CD14-positive monocyte (primary cell): ENCODE measurements at regions not wholly inside any gene's neighbourhood (a gene's known extent, or its start where the extent isn't known, plus 50 kb on each side); places are given as distances from the start of the nearest gene placed in this dataset.

Experiments used
- DNase-seq, 3 donors: peaks; one replicate each; pipeline ENCODE4 v3.0.0-alpha.2; 2011 to 2022
- H2AFZ ChIP-seq: 2 replicates; pipeline ENCODE4 v1.6.0; 2012; ENCODE audit warnings: mild to moderate bottlenecking, low read depth, low read length, inconsistent platforms; ENCODE audit not compliant: insufficient read depth, poor library complexity, severe bottlenecking
- H3K27ac ChIP-seq, 2 donors: 1 replicate in 1 of 2; 2 replicates in 1 of 2; pipeline ENCODE4 v1.5.1; 2012 to 2013; ENCODE audit warnings: low read length in 2 of 2, control low read depth in 1 of 2, inconsistent platforms in 1 of 2, low read depth in 1 of 2, mild to moderate bottlenecking in 1 of 2
- H3K27me3 ChIP-seq, 2 donors: one replicate each; pipeline versions ENCODE4 v1.6.0 to v1.6.1; 2011 to 2013; ENCODE audit warnings: low read length in 2 of 2; ENCODE audit not compliant: control insufficient read depth in 2 of 2, insufficient read depth in 2 of 2
- H3K36me3 ChIP-seq, 2 donors: replicated peaks in 1 of 2; 1 replicate in 1 of 2; 2 replicates in 1 of 2; pipeline versions ENCODE4 v1.5.1 to v1.6.1; 2012 to 2013; ENCODE audit warnings: low read length in 2 of 2, control low read depth in 1 of 2, inconsistent platforms in 1 of 2, mild to moderate bottlenecking in 1 of 2; ENCODE audit not compliant: insufficient read depth in 2 of 2, control insufficient read depth in 1 of 2
- H3K4me1 ChIP-seq, 2 donors: 1 replicate in 1 of 2; 2 replicates in 1 of 2; pipeline versions ENCODE4 v1.5.1 to v1.6.1; 2012 to 2013; ENCODE audit warnings: low read length in 2 of 2, control low read depth in 1 of 2, inconsistent platforms in 1 of 2, mild to moderate bottlenecking in 1 of 2, moderate library complexity in 1 of 2; ENCODE audit not compliant: insufficient read depth in 2 of 2, control insufficient read depth in 1 of 2
- H3K4me2 ChIP-seq: replicated peaks from 2 replicates; pipeline ENCODE3; 2012; ENCODE audit warnings: low read length, moderate library complexity, mild to moderate bottlenecking; ENCODE audit not compliant: poor library complexity, severe bottlenecking; ENCODE audit errors: extremely low read depth
- H3K4me3 ChIP-seq, 3 experiments: fragments of 200-600 bp in 1 of 3; sonication (generic) in 1 of 3; replicated peaks in 1 of 3; 1 replicate in 2 of 3; 2 replicates in 1 of 3; pipeline ENCODE4 v1.5.1; 2011 to 2013; ENCODE audit warnings: low read length in 3 of 3, mild to moderate bottlenecking in 3 of 3, control low read depth in 2 of 3, low read depth in 2 of 3, inconsistent platforms in 1 of 3, moderate library complexity in 1 of 3
- H3K79me2 ChIP-seq: 2 replicates; pipeline ENCODE4 v1.6.0; 2012; ENCODE audit warnings: mild to moderate bottlenecking, control low read depth, inconsistent platforms, low read length, moderate library complexity; ENCODE audit not compliant: insufficient read depth
- H3K9ac ChIP-seq: 2 replicates; pipeline ENCODE4 v1.6.0; 2017; ENCODE audit warnings: low read length, mild to moderate bottlenecking; ENCODE audit not compliant: insufficient read depth, poor library complexity, severe bottlenecking
- H3K9me3 ChIP-seq, 2 donors: replicated peaks in 1 of 2; 1 replicate in 1 of 2; 2 replicates in 1 of 2; pipeline versions ENCODE4 v1.5.1 to v1.6.1; 2012 to 2013; ENCODE audit warnings: low read length in 2 of 2, control low read depth in 1 of 2; ENCODE audit not compliant: control insufficient read depth in 1 of 2, insufficient read depth in 1 of 2
- H4K20me1 ChIP-seq: 2 replicates; pipeline ENCODE4 v1.6.0; 2012; ENCODE audit warnings: mild to moderate bottlenecking, low read length, control low read depth, moderate library complexity; ENCODE audit not compliant: insufficient read depth
- H3K27ac Mint-ChIP-seq, 7 donors: one replicate each; pipeline ENCODE4 v1.8.0; 2020; ENCODE audit warnings: mild to moderate bottlenecking in 7 of 7, mixed read lengths in 7 of 7, moderate library complexity in 6 of 7, inconsistent platforms in 2 of 7
- H3K27me3 Mint-ChIP-seq, 3 donors: one replicate each; pipeline ENCODE4 v1.8.0; 2021 to 2022; ENCODE audit warnings: low read depth in 3 of 3, mild to moderate bottlenecking in 3 of 3, mixed read lengths in 3 of 3, moderate library complexity in 3 of 3, inconsistent platforms in 1 of 3
- H3K36me3 Mint-ChIP-seq, 2 donors: one replicate each; pipeline ENCODE4 v1.8.0; 2020; ENCODE audit warnings: mixed read lengths in 2 of 2, inconsistent platforms in 1 of 2, mild to moderate bottlenecking in 1 of 2
- H3K4me1 Mint-ChIP-seq: one replicate; pipeline ENCODE4 v1.8.0; 2020; ENCODE audit warnings: mild to moderate bottlenecking, mixed read lengths
- H3K4me3 Mint-ChIP-seq, 2 donors: one replicate each; pipeline ENCODE4 v1.8.0; 2020; ENCODE audit warnings: mild to moderate bottlenecking in 2 of 2, mixed read lengths in 2 of 2, moderate library complexity in 1 of 2
- H3K9me3 Mint-ChIP-seq, 7 donors: one replicate each; pipeline ENCODE4 v1.8.0; 2020 to 2022; ENCODE audit warnings: mixed read lengths in 7 of 7, mild to moderate bottlenecking in 6 of 7, moderate library complexity in 6 of 7, inconsistent platforms in 2 of 7
- WGBS: methylation state at CpG from one replicate; pipeline ENCODE4 v1.1.5; 2013; ENCODE audit warnings: missing lambda C conversion rate; ENCODE audit not compliant: insufficient coverage; 5-methylcytosine and 5-hydroxymethylcytosine counted together
- intact Hi-C, 2 donors: fragments of 100-400 bp; cut with micrococcal nuclease; formaldehyde crosslinking; loops; one replicate each; pipeline versions ENCODE4 v1.15.0 to v1.15.1; 2023
- TF ChIP-seq, protein P1 (sequence below): fragments of 200-600 bp; IDR thresholded peaks from one replicate; pipeline ENCODE4 v1.8.0; 2022; ENCODE audit warnings: antibody characterized with exemption, mild to moderate bottlenecking

DNA sequence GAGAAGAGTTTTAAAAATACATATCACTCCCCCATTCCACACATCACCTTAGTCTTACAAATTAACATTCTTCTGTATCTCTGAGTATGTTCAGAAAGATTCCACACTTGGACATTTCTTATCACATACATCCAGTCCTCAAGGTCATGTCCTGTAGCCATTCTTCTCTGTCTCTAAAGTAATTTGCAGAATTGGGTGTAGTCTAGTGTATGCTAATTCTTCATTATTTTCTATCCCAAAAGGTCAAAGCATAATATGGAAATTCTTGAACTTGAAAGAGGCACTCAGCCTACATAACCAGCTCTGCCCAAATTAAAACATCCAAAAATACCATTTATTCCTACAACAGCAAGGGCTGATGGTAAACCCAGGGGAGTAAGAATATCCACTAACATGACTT lies 286.0 kb downstream of the HAO1 start:
- TF ChIP-seq, protein P1, sequence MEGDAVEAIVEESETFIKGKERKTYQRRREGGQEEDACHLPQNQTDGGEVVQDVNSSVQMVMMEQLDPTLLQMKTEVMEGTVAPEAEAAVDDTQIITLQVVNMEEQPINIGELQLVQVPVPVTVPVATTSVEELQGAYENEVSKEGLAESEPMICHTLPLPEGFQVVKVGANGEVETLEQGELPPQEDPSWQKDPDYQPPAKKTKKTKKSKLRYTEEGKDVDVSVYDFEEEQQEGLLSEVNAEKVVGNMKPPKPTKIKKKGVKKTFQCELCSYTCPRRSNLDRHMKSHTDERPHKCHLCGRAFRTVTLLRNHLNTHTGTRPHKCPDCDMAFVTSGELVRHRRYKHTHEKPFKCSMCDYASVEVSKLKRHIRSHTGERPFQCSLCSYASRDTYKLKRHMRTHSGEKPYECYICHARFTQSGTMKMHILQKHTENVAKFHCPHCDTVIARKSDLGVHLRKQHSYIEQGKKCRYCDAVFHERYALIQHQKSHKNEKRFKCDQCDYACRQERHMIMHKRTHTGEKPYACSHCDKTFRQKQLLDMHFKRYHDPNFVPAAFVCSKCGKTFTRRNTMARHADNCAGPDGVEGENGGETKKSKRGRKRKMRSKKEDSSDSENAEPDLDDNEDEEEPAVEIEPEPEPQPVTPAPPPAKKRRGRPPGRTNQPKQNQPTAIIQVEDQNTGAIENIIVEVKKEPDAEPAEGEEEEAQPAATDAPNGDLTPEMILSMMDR = no peak
- Histone ChIP-seq H2AFZ (no peak overlapping the region), H3K27ac (no peak overlapping the region), H3K27me3 (no peaks in the 10 kb centered on the region), H3K79me2 (no peaks in the 10 kb centered on the region), H4K20me1 (no peaks in the 10 kb centered on the region), H3K9ac (no peak overlapping the region), H3K4me1 (no peaks in the 10 kb centered on the region), H3K4me3 (no peak overlapping the region), H3K9me3 (no peaks in the 10 kb centered on the region), H3K36me3 (no peaks in the 10 kb centered on the region), H3K4me2 (no peak overlapping the region)
- DNase-seq = no peak
- H3K27me3 Mint-ChIP-seq = no peaks in the 10 kb centered on the region
- H3K4me3 Mint-ChIP-seq = no peak overlapping the region
- H3K36me3 Mint-ChIP-seq = no peaks in the 10 kb centered on the region
- H3K27ac Mint-ChIP-seq = no peak overlapping the region
- intact Hi-C loops = no loop called here
- H3K4me1 Mint-ChIP-seq = no peaks in the 10 kb centered on the region
- H3K9me3 Mint-ChIP-seq = peaks cover 0 to 2% (median 0%) of the 10 kb centered on the region in 7 donors

DNA sequence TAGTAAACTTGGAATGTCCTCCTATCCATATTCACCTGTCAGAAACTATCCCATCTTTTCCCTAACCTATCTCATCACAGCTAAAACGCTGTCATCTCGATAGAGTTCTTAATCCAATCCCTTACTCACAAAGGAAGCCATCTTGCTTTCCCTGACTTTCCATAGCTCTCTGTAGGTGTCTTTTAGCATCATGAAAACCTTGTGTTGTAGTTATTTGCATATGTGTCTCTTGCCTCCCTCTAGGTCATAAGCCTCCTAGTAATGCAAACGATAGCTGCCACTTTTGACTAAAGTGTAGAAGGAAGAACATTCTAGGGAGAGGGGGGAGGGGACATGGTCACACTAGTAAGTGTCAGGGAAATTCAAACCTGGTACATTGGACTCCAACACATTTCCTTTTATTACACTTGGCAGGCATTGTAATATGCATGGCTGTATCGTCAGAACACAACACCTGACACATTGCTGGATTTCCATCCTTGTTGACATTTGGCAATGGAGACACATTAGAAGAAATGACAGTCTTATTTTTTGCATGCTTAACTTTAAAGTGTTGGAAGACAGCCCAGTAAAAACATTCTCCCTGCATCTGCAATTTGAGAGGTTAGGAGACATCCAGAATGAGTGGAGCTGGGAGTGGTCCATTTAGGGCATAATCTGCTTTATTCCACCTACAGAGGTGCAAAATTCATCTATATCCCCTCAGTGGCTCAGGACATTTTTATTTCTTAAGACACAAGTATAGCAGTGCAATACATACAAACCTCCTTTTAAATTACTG lies 283.4 kb downstream of the HAO1 start:
- H2AFZ ChIP-seq = no peak overlapping the region
- no peak overlapping the region for H3K27ac ChIP-seq
- no CpG with 5 or more reads among the region's 4 CpGs for whole genome bisulfite sequencing
- no peaks in the 10 kb centered on the region for H3K79me2 ChIP-seq
- H3K9ac ChIP-seq = no peak overlapping the region
- DNase-seq = no peak
- H3K27me3 ChIP-seq = no peaks in the 10 kb centered on the region
- H3K9me3 ChIP-seq = no peaks in the 10 kb centered on the region
- no peak overlapping the region for H3K4me3 ChIP-seq
- H4K20me1 ChIP-seq = no peaks in the 10 kb centered on the region
- intact Hi-C loops = no loop called here
- Mint-ChIP-seq H3K27me3 (no peaks in the 10 kb centered on the region), H3K4me1 (no peaks in the 10 kb centered on the region), H3K9me3 (peaks cover 0 to 2% (median 0%) of the 10 kb centered on the region in 7 donors), H3K4me3 (no peak overlapping the region), H3K27ac (no peak overlapping the region), H3K36me3 (no peaks in the 10 kb centered on the region)
- TF ChIP-seq, protein P1 = no peak
- no peak overlapping the region for H3K4me2 ChIP-seq
- H3K36me3 ChIP-seq = no peaks in the 10 kb centered on the region
- H3K4me1 ChIP-seq = no peaks in the 10 kb centered on the region
